Heart left ventricle (tissue), 13 donors: ENCODE measurements at regions not wholly inside any gene's neighbourhood (a gene's known extent, or its start where the extent isn't known, plus 50 kb on each side); places are given as distances from the start of the nearest gene placed in this dataset.

Source experiments
- POLR2A ChIP-seq, 2 donors: fragments of 450-650 bp; IDR thresholded peaks; one replicate each; pipeline ENCODE4 v1.6.1; 2017; ENCODE audit warnings: antibody characterized with exemption in 2 of 2, mild to moderate bottlenecking in 2 of 2, moderate library complexity in 2 of 2
- TF ChIP-seq, protein P1 (sequence below), 12 donors: fragments of 200-600 bp; sonication (generic) in 4 of 12; IDR thresholded peaks; one replicate each; pipeline versions ENCODE4 v1.5.0 to v1.8.0; 2018 to 2022; ENCODE audit warnings: antibody characterized with exemption in 12 of 12, mild to moderate bottlenecking in 5 of 12
- donor health status: ischemic (EF 13 %, LVEDD 7.1; RV severe dilation, severe dysfunction).
- donor health status: DM: no; HTN: yes; CAD: no.
- donor health status: DM: no; HTN: no; CAD: no.
- donor health status: ischemic (EF 25% LVEDD 6.9; RV normal size, moderate dysfunction).
- donor health status: ischemic (EF 25% LVEDD 5.7; RV mildly dilated, moderate dysfunction).
- donor health status: ischemic (EF 35%, LVEDD 5.7; RV mildly dilated, moderate dysfunction).
- donor health status: nonischemic (EF 11% LVEDD 7.7; RV severe dilation, severe dysfunction).
- donor health status: DM: yes; HTN: yes; CAD: no.
- donor health status: PGD.
- donor health status: ischemic (EF 29% LVEDD 5.4; RV normal size, mild dysfunction).
- donor health status: nonischemic (EF 23%, LVEDD 6.1; RV moderate dilation, normal function).

DNA sequence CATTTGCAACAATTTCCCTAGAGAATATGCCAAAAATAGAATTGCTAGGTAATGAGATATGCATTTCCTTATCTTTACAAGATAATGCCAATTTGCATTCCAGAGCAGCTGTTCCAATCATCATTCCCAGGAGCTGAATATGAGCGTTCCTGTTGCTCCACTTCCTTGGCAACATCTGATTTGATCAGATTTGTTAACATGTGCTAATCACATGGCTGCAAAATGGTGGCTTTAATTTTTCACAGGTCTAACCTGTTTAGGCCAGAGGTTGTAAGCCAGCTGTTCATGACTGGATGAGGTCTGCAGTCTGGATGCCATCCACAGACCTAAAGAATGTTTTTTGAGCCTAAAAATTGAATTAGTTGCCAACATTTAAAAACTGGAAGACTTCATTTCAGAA is 220.7 kb upstream of the IL12B start:
- TF ChIP-seq POLR2A (IDR thresholded peaks at IDR 0.05) = no peak
- TF ChIP-seq, protein P1, sequence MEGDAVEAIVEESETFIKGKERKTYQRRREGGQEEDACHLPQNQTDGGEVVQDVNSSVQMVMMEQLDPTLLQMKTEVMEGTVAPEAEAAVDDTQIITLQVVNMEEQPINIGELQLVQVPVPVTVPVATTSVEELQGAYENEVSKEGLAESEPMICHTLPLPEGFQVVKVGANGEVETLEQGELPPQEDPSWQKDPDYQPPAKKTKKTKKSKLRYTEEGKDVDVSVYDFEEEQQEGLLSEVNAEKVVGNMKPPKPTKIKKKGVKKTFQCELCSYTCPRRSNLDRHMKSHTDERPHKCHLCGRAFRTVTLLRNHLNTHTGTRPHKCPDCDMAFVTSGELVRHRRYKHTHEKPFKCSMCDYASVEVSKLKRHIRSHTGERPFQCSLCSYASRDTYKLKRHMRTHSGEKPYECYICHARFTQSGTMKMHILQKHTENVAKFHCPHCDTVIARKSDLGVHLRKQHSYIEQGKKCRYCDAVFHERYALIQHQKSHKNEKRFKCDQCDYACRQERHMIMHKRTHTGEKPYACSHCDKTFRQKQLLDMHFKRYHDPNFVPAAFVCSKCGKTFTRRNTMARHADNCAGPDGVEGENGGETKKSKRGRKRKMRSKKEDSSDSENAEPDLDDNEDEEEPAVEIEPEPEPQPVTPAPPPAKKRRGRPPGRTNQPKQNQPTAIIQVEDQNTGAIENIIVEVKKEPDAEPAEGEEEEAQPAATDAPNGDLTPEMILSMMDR (IDR thresholded peaks at IDR 0.05) = no peak
